Skin of body (tissue), 1 donor: ENCODE measurements at regions not wholly inside any gene's neighbourhood (a gene's known extent, or its start where the extent isn't known, plus 50 kb on each side); places are given as distances from the start of the nearest gene placed in this dataset.
A peak's percentile ranks its signal among the peaks of the same experiment; 100 is the strongest.

Experiments used
- DNase-seq: peaks from one replicate; lab custom pipeline; 2025; lab: John Stamatoyannopoulos, UW

DNA sequence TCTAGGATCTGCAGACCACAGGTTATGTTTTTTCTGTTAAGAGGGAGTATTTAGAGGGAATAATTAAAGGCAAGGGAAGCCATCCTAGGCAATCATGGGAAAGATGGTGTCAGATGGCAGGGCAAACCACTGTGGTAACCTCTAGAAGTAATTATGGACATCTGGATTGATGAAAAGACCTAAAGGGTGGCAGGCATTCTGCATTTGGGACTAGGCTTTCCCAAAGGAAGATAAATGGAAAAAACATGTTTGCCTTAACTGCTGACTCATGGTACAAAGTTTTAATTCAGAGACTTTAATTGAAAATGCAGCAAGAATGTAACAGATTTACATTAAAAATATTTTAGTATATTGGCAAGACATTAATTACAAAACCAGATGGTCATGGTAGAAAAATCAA, 88.1 kb downstream of the TMEM30B start:
- DNase-seq = peak; percentile 10

DNA sequence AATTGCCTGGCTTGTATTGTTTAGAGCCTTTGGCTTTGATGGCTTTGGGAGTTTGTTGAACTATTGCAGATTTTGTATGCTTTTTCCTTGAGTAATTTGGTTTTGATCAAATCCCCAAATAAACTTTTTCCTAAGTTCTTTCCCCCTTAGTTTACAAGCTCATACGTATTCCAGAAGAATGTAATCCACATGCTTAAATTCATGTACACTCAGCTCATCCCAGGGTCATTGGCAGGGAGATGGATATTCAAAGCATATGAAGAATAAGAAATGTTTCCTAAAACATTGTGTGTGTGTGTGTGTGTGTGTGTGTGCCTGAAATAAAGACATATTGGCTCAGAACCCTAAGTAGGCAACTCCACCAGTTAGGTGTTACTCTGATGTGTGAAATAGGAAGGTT, 89.4 kb downstream of the TMEM30B start:
- DNase-seq = peak; percentile 76

DNA sequence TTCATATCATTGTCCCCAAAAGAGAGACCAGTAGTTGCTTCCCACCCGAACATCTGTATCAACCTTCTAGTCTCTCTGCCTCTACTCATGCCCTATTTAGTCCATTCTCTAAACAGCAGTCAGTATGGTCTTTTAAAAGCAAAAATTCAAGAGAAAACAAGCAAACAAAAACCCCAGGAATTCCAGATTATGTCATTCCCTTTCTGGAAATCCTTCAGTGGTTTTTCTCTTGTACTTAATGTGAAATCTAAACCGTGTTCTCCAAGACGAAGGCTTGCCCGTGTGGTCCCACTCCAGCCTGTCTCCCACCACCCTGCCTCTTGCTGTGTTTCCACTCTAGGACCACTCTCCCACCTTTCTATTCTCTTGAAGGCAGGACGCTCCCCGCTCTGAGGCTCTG, 90.8 kb downstream of the TMEM30B start:
- no peak for DNase-seq

DNA sequence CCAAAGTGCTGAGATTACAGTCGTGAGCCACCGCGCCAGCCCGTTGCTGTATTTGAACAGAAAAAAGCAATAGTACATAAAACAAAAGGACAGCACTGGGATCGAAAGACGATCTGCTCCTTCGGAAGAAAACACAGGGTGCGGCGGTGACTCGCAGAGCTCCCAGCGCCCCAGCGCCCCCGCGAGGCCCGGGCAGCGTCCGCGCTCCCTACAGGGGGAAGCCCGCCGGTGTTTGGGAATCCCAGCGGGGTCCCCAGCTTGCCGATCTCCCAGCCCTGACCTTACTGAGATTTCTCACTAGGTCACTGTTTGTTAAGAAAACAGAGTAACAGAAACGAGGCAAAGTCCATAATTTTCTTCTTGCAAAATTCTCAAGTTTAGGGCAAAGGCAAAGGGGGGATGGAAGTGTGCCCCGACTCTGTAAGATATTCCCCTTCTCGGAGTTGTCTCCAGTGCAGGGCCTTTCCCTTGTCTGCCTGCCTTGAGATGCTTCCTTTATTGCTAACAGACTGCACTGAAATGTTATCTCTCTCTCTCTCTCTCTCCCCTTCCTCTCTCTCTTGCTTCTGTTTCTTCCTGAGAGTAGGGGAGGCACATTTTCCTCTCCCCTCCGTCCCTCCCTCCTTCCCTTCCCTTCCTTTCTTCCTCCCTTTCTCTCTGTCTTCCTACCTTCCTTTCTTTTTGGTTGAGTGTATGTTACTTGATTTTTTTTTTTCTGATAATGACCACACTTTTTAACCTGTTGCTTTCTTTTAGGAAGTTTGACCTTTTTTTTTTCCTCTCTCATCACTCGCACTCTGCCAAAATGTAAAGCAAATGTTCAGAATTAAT, 91.9 kb downstream of the TMEM30B start:
- DNase-seq = peak; percentile 49

DNA sequence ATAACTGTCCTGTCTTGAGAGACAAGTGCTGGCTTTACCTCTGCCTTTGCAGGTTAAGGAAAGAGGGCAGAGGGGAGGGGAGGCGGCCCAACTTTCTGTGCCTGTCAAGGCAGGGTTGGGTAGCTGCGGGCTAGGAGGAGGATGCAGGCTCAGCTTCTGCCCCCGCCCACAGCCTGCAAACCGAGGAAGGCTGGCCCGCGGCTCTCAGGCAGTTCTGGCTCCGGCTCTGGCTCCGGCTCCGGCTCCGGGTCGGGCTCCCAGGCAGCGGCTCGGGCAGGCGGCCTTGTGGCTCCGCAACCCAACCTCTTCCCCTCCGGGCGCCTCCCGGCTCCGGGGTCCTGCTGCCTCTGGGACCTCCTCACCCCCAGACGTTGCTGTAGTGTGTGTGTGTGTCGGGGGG, 92.9 kb downstream of the TMEM30B start:
- DNase-seq = no peak

DNA sequence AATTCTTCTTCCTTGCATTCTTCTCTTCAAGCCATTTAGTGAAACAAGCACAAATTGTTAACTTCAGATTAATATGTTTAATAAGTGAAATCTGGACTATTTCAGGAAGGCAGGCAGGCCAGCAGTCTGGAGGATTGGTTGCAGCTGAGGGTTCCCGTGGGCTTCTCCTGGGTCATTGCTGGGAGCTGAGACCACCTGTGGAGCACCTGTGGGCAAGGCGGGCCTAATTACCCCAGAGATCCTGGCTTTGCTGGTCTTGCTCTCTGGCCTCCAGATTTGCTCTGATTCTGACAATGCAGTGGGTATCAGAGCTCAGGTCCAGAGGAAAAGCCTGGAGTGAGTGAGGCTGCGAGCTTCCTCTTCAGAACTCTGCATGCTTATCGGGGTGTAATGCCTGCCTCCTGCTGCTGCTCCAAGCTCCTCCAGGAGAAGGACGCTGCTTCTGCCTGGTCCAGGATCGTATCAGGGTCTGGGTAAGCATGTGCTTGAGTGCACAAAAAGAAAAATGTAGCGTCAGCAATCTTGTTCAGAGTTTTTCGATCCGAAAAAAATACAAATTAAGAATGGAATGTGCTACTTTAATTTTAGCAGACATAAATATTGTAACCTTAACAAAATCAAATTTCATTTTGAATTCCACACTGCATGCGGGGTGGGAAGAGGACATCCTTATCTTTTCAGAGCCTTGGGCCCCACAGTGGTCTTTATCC, 93.8 kb downstream of the TMEM30B start:
- no peak for DNase-seq

DNA sequence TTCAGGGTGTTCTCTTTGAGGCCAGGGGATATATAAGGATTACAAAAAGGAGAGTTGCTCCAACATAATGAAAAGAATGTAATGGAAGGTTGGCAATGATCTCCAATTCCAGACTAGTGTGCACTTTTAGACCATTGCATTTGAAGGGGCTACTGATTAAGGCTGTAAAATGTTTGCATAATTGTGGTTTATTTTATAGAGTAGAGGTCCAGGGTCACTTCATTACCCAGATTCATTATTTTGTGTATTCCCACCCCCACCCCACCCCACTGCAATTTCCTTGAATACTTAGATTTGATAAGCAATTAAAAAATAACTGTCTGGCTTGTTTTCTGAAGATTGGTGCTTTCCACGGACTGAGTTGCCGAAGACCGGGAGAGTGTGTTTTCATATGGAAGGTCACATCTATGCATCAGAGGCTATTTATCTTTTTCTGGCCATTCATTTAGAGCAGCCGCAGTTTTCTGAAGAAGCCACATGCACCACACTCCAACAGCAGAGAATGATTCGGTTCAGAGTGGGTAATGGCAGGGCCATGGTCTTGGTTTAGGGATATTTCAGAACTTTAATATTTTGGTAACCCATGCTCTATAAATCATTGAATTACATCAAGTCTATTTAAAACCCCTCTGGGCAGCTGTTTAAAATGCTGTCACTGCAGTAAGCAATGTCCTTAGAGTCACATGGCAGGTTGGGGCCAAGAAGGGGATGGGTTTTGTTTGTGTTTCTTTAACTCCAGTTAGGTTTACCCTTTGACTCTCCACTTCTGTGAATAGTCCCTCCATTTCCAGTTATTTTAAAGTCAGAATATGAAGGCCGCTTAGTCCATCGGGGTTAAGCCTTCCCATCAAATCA, 94.6 kb downstream of the TMEM30B start:
- DNase-seq = no peak

DNA sequence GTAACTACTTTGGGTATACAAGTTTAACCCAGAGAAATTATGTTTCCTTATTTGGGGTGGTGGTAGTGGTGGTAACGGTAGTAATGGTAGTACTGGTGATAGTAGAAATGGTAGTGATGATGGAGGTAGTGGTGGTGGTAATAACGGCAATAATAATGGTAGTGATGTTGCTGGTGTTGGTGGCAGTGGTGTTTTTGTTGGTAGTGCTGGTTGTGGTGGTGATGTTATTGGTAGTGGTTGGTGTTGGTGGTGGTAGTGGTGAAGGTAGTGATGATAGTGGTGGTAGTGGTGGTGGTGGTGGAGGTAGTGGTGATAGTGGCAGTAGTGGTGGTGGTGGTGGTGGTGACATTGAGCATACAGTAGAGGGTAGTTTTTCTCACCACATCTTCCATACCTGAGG, 95.6 kb downstream of the TMEM30B start:
- no peak for DNase-seq

DNA sequence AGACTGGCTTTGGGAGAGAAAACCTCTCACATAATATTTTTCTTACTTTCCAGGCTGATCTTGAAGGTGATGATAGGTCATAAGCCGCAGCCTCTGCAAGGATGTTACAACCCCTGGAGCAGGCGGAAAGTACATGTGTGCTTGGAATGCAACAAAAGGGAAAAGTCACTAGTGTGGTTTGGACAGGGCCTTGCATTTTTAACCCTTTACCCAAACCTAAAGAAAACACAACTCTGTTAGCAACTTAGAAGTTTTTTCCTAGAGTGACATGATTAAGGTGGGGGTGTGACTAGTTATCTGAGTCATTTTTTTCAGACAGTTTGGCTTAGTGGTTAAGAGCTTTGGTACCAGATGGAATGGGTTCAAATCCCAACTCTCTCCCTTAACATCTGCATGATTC, 97.0 kb downstream of the TMEM30B start:
- DNase-seq = peak; percentile 38

DNA sequence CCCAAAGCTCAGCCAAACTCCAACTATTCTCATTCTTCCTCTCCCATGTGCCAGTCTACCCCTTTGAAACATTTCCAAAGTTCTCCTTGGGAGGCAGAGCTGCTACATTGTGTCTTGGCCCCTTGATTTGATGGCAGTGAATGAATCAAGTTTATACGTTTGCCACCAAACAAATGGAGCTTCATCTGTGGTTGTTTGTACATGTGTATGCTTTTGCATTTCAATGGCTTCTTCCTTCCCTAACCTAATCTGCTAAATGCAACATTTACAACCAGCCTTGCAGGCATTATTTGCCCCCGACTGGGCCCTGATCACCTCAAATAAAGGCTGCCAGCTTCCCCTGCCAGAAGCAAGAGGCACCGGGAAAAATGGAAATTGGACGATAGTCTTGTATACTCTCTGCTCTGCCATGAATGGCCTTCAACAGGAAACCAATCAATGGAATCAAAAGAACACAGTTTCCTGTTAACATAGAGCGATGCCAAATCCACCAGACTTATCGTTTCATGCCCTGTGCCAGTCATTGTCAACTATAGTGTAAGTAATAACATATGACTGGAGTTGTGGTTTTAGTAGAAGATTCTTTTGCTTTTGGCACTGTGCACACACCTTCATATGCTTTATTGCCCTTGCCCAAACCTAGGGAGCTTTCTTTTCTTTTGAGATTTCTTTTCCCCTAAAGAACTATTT, 97.8 kb downstream of the TMEM30B start:
- DNase-seq = no peak

DNA sequence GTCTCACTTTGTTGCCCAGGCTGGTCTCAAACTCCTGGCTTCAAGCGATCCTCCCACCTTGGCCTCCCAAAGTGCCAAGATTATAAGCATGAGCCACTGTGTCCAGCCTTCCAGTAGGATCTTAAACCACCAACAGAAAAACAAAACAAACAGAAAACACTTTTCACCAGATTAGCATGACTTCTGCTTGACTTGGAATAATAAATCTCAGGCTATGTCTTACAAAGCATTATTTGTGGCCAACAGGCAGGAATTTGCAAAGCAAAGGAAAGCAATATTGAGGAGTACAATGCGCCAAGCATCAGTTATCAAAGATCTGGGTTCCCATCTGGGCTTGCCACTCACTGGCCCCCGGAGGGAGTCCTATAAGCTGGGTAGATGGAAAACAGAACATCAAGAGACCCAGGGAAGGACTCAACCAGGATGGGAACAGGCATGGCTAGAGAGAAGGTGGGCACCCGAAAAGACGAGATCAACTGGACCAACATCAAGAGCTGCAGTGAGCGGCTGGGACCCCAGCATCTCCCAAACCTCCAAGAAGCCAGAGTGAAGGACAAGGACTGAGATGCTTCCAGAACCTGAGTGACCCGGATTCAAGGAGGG, 101.2 kb downstream of the TMEM30B start:
- no peak for DNase-seq

DNA sequence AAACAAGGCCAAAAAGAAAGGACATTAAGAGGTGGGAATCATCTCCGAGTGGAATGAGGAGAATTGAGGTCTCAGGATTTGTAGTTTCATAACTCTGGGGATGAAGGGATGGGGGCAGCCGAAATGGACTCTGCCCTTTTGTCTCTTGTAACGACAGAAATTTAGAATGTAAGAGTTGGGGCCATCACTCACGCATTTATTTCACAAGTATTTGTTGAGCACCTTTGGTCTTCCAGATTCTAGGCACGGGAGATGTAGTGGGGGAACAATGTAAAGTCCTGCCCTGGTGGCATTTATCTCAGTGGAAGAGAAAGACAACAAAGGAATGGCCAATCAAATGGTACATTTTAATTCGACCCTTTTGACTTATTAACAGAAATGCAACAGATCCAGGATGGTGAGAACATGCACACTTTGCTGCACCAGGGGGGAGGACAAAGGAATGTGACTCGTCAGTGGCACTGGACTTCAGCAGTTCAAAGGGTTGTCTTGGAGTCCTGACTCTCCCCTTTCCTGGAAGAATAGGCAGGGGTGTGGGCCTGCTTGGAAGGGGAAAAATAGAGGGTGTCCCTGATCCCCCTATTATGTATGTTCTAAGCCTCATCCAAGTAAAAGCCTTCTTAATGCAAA, 102.0 kb downstream of the TMEM30B start:
- DNase-seq = no peak

DNA sequence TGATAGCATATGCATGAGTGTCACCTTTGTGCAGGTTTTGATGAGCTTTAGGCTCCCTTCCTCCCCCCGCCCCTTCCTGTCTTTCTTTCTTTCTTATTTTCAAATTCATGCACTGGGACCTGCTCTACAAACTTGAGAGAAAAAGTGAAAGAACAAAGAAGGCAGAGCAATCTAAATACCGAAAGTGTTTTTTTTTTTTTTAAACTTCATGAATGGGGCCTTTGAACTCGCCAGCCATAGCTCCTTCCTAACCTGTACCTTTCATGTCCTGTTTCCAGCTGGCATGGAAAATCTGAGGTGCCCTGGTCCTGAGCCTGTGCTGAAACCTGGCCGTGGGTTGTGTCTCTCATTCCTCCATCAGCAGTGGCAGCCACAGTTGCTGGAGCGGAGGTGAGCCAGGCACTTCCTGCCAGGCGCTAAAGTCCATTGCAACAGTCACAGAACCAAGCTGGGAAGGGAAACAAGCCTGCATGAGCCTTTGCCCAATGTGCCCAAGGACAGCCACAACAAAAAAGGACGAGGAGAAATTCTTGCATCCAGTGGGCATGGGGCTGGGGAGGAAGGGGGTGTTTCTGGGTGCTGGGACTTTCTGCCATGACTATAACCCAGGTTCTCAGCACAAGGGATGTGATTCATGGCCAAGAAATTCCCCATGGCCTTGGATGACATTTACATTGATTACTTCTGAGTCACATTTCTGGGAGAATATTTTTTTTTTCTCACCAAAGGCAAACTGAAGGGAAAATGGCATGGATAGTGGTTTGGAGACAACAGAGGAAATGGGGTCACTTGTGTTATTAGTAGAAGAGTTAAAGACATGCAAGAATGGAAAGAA, 102.7 kb downstream of the TMEM30B start:
- no peak for DNase-seq

DNA sequence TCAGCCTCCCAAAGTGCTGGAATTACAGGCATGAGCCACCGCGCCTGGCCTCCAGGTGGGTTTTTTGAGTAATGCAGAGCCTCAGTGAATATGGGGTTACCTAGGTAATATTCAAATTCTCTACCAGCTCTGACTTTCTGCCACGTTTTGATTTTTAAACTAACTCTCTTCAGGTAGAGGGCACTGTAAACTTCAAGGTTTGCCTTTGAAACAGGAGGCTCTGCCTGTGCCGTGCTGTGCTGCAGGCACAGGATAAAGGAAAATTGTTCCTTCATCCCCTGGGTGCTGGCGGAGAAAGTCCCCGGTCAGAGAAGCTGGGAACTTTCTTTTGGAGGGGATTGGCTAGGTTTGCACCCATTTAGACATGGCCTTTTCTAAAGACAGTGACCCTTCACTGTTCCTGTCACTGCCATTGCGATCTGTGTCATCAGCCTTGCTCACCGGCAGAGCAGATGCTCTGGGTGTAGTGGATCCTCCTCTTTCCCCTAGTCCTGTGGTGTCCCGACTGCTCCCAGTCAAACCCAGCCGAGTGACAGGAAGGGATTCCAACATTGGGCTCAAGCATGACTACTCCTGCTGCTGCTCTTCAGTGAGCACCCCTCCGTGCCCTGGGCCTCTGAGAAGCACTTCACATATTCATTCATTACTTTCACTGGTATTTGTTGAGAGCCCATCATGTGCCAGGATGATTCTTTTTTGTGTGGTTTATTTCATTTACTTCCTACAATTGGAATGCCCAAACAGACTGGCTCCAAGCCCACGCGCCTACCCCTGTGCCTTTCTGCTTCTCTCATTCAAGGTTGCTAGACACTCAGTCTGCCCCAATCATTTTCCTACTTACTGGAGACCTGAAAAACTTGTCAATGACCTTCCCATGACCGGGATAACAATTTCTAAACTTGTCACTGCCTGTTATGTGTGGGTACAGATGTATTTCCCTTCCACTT, 103.6 kb downstream of the TMEM30B start:
- DNase-seq = no peak

DNA sequence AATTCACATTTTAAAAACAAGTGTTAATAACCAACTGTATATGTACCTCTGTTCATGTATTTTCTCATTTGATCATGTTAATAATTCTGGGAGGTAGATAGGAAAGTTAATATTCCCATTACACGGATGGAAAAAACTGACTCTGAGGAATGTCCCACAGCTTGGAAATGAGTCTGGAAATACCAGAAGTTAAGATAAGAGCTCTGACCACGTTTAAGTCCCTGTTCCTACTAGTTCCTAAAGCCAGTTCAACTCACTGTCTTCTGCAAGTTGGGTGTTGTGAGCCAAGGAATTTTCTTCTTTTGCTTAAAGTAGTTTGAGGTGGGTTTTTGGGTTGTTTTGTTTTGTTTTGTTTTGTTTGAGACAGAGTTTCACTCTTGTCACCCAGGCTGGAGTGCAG, 104.5 kb downstream of the TMEM30B start:
- DNase-seq = no peak

DNA sequence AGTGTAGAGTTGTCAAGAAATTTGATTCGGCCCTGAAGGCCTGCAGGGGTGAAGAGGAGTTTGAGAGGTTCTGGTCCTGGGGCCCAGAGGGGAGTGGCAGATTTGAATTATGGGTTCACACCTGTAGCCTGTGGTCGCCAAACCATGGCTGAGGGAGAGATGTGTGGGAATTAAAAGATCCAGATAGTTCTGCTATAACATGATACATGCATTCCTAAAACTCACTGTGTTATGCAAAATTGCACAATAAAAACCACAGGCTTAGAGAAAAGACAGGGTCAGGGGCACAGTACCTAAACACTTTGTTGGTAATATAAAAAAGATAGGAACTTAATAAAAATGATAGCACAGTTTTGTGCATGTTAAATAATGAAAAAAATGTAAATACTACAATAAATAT, 106.2 kb downstream of the TMEM30B start:
- DNase-seq = no peak

DNA sequence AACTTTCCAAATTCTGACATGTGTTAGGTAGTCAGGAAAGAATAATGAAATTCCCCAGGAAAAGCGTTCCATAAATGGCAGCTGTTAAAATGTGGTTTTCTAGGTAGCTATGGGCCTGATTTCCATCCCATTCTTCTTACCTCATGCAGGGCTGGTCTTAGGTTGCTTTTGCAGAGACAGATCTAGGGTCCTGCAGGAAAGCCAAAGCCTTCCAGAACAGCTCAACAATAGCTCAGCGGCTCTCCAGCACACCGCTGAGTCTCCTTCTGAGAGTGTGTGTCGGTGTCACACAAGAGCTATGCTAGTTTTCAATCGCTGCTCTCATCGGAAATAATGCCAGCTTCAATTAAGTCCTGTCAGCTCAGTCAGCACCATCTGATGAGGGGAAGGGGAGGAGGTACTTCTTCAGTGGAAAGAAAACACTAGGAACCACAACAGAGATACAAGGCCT, 106.7 kb downstream of the TMEM30B start:
- no peak for DNase-seq

DNA sequence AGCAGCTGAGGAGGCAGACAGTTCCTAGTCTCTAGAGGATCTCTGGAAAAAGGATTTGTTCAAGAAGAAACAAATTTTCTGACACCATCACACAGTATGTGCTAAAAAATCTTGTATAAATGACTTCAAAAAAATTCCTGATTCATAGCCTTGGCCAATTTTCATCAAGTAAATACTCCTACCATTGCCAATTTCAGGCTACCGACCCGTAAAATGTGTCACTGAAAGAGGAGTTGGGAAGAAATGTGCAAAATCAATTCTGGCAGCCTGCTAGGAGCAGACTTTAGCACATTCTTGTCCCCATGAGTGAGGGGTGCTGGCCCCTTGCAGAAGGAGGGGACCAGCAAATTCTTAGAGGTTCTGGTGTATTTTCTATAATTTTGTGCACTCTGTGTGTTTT, 109.4 kb downstream of the TMEM30B start:
- DNase-seq = no peak
